ENCODE measurements at regions not wholly inside any gene's neighbourhood (a gene's known extent, or its start where the extent isn't known, plus 50 kb on each side); places are given as distances from the start of the nearest gene placed in this dataset.

DNA sequence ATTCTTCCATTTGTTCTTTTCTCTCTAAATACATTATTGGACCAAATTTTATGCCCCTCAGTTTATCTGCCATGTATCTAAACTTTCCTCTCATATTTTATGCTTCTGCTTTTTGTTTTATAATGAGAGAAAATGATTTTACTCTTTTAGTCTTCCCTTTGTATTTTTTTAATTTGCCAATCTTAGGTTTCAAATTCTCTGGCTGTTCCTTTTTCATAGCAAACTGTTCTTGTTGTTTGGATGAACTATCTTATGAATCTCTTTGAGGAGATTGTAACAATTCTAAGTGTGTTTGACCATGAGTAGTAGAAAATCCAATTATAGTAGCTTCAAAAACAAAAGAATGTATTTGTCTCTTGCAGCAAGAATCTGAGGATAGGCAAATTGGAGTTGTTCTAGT lies 290.5 kb downstream of the NDFIP2 start:
- no peak for DNase-seq (ENCODE audit: extremely low spot score)
- no peak for TF ChIP-seq ZNF384 (IDR thresholded peaks at IDR 0.05)
- TF ChIP-seq HDGF (IDR thresholded peaks at IDR 0.05; ENCODE audit: borderline replicate concordance), result no peak
- TF ChIP-seq LEF1 (IDR thresholded peaks at IDR 0.05; ENCODE audit: borderline replicate concordance), result no peak
- TF ChIP-seq SUZ12 (IDR thresholded peaks at IDR 0.05), result no peak
- CTCF ChIA-PET, result no interaction called here
- POLR2A ChIA-PET, result no interaction called here

DNA sequence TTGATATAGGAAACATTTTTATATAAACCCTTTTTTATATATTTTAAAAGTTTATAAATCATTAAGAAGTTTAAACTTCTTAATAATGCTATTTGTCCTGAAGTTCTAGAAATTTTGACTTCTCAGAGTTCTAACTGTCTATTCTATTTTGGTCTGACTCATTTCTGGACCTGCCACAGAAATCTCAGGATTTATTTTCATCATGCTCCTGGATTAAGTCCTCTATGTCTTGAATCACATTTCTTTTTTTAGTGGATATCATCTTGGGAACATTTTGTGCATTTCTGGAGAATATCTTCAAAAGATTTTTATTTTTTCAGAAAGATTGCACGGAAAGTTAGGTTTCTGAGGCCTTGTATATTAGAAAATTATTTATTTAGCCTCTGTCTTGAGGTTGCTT lies 289.1 kb downstream of the NDFIP2 start:
- TF ChIP-seq HDGF (IDR thresholded peaks at IDR 0.05; ENCODE audit: borderline replicate concordance), result no peak
- no peak for TF ChIP-seq SUZ12 (IDR thresholded peaks at IDR 0.05)
- no peak for TF ChIP-seq SP1 (IDR thresholded peaks at IDR 0.05)
- no peak for TF ChIP-seq FOXK2 (IDR thresholded peaks at IDR 0.05)
- no peak for TF ChIP-seq BHLHE40 (IDR thresholded peaks at IDR 0.05; ENCODE audit: borderline replicate concordance)
- TF ChIP-seq L3MBTL2 (conservative IDR thresholded peaks at IDR 0.05), result no peak
- TF ChIP-seq PKNOX1 (IDR thresholded peaks at IDR 0.05), result no peak
- TF ChIP-seq NFRKB (IDR thresholded peaks at IDR 0.05), result no peak
- TF ChIP-seq TARDBP (IDR thresholded peaks at IDR 0.05), result no peak
- no peak for TF ChIP-seq ELF4 (IDR thresholded peaks at IDR 0.05)
- TF ChIP-seq FOXM1 (IDR thresholded peaks at IDR 0.05; ENCODE audit: borderline replicate concordance), result no peak
- TF ChIP-seq ZNF384 (IDR thresholded peaks at IDR 0.05), result no peak
- TF ChIP-seq LEF1 (IDR thresholded peaks at IDR 0.05; ENCODE audit: borderline replicate concordance), result no peak
- no peak for DNase-seq (ENCODE audit: extremely low spot score)
- CTCF ChIA-PET, result no interaction called here
- POLR2A ChIA-PET, result no interaction called here

DNA sequence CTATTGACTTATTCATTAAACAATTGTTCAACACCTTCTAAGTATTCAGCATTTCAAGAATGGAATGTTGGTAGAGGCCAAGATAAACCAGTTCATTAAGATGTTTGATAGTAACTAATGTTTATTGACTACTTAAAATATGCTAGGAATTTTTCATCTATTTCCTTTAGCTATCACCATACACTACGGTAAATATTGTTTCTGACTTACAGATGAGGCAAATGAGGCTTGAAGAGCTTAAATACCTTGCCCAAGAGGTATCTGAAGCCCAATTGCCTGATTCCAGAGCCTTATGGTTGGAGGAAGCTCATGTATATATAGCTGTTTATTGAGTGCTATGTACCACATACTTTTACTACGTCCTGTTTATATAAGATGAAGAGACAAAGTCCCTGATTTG lies 286.2 kb downstream of the NDFIP2 start:
- no peak for DNase-seq (ENCODE audit: extremely low spot score)
- POLR2A ChIA-PET, result interaction anchor here (0.6 kb wide), 1 partner anchor 67 kb away, joined by 3 read pairs; no protein-coding TSS in a partner anchor
- TF ChIP-seq SP1 (IDR thresholded peaks at IDR 0.05) (no peak), PKNOX1 (IDR thresholded peaks at IDR 0.05) (no peak), FOXK2 (IDR thresholded peaks at IDR 0.05) (no peak), TARDBP (IDR thresholded peaks at IDR 0.05) (no peak), FOXA1 (IDR thresholded peaks at IDR 0.05) (no peak), NFRKB (IDR thresholded peaks at IDR 0.05) (no peak), CTBP1 (IDR thresholded peaks at IDR 0.05; ENCODE audit: borderline replicate concordance) (no peak), ARNT (IDR thresholded peaks at IDR 0.05) (no peak), SUZ12 (IDR thresholded peaks at IDR 0.05) (no peak)
- CTCF ChIA-PET, result no interaction called here

DNA sequence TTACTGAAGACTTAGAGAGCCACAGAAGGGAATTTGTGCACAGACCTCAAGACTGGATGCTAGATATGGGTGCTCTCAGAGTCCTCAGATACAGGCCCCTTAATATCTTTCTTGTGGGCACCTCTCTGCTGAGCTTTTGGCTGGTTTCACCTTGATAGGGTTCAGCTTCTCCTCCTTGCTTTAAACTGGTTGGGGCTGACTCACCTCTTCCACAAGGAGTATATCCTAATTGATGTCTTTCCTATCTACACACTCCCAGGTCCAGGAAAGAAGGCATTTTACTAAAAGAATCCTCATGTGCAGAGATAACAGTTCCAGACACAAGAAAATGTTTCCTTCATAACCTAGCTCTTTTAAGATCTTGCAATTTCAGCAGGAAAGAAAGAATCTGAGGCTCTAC lies 284.4 kb downstream of the NDFIP2 start:
- ChIA-PET POLR2A (no interaction called here), CTCF (interaction anchor here (0.7 kb wide), 1 partner anchor 120 kb away, joined by 3 read pairs; no protein-coding TSS in a partner anchor)
- no peak for TF ChIP-seq ZNF384 (IDR thresholded peaks at IDR 0.05)
- TF ChIP-seq NFRKB (IDR thresholded peaks at IDR 0.05), result no peak
- no peak for TF ChIP-seq SP1 (IDR thresholded peaks at IDR 0.05)
- no peak for TF ChIP-seq ELF4 (IDR thresholded peaks at IDR 0.05)
- TF ChIP-seq CTBP1 (IDR thresholded peaks at IDR 0.05; ENCODE audit: borderline replicate concordance), result no peak
- TF ChIP-seq SUZ12 (IDR thresholded peaks at IDR 0.05), result no peak
- TF ChIP-seq FOXA1 (IDR thresholded peaks at IDR 0.05), result no peak
- no peak for TF ChIP-seq LEF1 (IDR thresholded peaks at IDR 0.05; ENCODE audit: borderline replicate concordance)
- no peak for TF ChIP-seq FOXK2 (IDR thresholded peaks at IDR 0.05)
- TF ChIP-seq FOXM1 (IDR thresholded peaks at IDR 0.05; ENCODE audit: borderline replicate concordance), result no peak
- no peak for TF ChIP-seq TARDBP (IDR thresholded peaks at IDR 0.05)
- no peak for TF ChIP-seq HDGF (IDR thresholded peaks at IDR 0.05; ENCODE audit: borderline replicate concordance)
- TF ChIP-seq L3MBTL2 (conservative IDR thresholded peaks at IDR 0.05), result no peak
- DNase-seq (ENCODE audit: extremely low spot score), result no peak

DNA sequence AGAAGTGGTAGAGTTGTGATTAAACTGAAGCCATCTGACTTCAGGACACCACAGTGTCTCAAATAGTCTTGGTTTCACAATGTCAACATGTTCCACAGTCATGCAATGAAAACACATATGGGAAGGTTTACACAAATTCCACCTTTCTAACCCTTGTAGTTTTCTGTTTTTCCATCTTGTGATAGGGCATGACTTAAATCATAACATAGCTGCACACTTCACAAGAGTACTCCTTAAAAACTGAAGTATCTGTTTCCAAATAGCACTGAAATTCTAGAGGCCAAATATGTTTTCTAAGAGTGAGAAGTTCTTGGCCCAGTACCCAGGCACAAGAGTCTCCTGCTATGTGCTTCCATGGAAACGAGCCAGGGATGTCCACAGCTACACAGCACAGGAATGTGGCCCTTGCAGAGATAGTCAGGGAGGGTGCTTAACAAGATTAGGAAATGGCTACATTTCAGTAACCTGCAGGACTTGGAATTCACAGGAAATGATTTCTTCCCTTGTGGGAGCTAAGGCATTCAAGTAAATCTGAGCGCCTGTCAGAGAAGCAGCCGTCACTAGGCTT lies 269.1 kb downstream of the NDFIP2 start:
- no peak for TF ChIP-seq TARDBP (IDR thresholded peaks at IDR 0.05)
- TF ChIP-seq PKNOX1 (IDR thresholded peaks at IDR 0.05), result no peak
- TF ChIP-seq SUZ12 (IDR thresholded peaks at IDR 0.05), result no peak
- TF ChIP-seq L3MBTL2 (conservative IDR thresholded peaks at IDR 0.05), result no peak
- no peak for TF ChIP-seq HDGF (IDR thresholded peaks at IDR 0.05; ENCODE audit: borderline replicate concordance)
- no peak for TF ChIP-seq FOXA1 (IDR thresholded peaks at IDR 0.05)
- TF ChIP-seq BHLHE40 (IDR thresholded peaks at IDR 0.05; ENCODE audit: borderline replicate concordance), result no peak
- TF ChIP-seq FOXM1 (IDR thresholded peaks at IDR 0.05; ENCODE audit: borderline replicate concordance), result no peak
- TF ChIP-seq NFRKB (IDR thresholded peaks at IDR 0.05), result no peak
- TF ChIP-seq SP1 (IDR thresholded peaks at IDR 0.05), result no peak
- TF ChIP-seq FOXK2 (IDR thresholded peaks at IDR 0.05), result no peak
- TF ChIP-seq CTBP1 (IDR thresholded peaks at IDR 0.05; ENCODE audit: borderline replicate concordance), result no peak
- TF ChIP-seq ELF4 (IDR thresholded peaks at IDR 0.05), result no peak
- TF ChIP-seq ZNF384 (IDR thresholded peaks at IDR 0.05), result no peak
- no peak for TF ChIP-seq LEF1 (IDR thresholded peaks at IDR 0.05; ENCODE audit: borderline replicate concordance)
- no peak for TF ChIP-seq ARNT (IDR thresholded peaks at IDR 0.05)
- ChIA-PET CTCF (no interaction called here), POLR2A (interaction anchor here (1.1 kb wide), 1 partner anchor 1090 kb away, joined by 3 read pairs; no protein-coding TSS in a partner anchor)
- DNase-seq (ENCODE audit: extremely low spot score), result no peak

- TF ChIP-seq HDGF (IDR thresholded peaks at IDR 0.05; ENCODE audit: borderline replicate concordance) (no peak), FOXM1 (IDR thresholded peaks at IDR 0.05; ENCODE audit: borderline replicate concordance) (no peak), ARNT (IDR thresholded peaks at IDR 0.05) (no peak), BHLHE40 (IDR thresholded peaks at IDR 0.05; ENCODE audit: borderline replicate concordance) (no peak), L3MBTL2 (conservative IDR thresholded peaks at IDR 0.05) (no peak), SP1 (IDR thresholded peaks at IDR 0.05) (no peak), CTBP1 (IDR thresholded peaks at IDR 0.05; ENCODE audit: borderline replicate concordance) (no peak), LEF1 (IDR thresholded peaks at IDR 0.05; ENCODE audit: borderline replicate concordance) (no peak), ELF4 (IDR thresholded peaks at IDR 0.05) (no peak), NFRKB (IDR thresholded peaks at IDR 0.05) (no peak), TARDBP (IDR thresholded peaks at IDR 0.05) (no peak), SUZ12 (IDR thresholded peaks at IDR 0.05) (no peak), FOXA1 (IDR thresholded peaks at IDR 0.05) (no peak), ZNF384 (IDR thresholded peaks at IDR 0.05) (no peak), FOXK2 (IDR thresholded peaks at IDR 0.05) (no peak), PKNOX1 (IDR thresholded peaks at IDR 0.05) (no peak)
- ChIA-PET POLR2A (no interaction called here), CTCF (no interaction called here)
- no peak for DNase-seq (ENCODE audit: extremely low spot score)
Measured at GRCh38 chr13:79749566-79749965, 268.6 kb downstream of the NDFIP2 start.
